Prostate gland (tissue), 2 donors: ENCODE measurements at regions not wholly inside any gene's neighbourhood (a gene's known extent, or its start where the extent isn't known, plus 50 kb on each side); places are given as distances from the start of the nearest gene placed in this dataset.

ENCODE experiments used
- DNase-seq: peaks from one replicate; pipeline ENCODE4 v3.0.0-alpha.2; 2019; ENCODE audit warnings: low spot score
- H3K27ac ChIP-seq, 2 donors: fragments of 200-600 bp; sonication (generic); 2 replicates each; pipeline ENCODE4 v1.5.1; 2017 to 2019
- H3K27me3 ChIP-seq: fragments of 200-600 bp; sonication (generic); replicated peaks from 2 replicates; pipeline ENCODE4 v1.5.1; 2019; ENCODE audit not compliant: insufficient read depth
- H3K36me3 ChIP-seq, 2 donors: fragments of 200-600 bp; sonication (generic); 1 replicate in 1 of 2; 2 replicates in 1 of 2; pipeline versions ENCODE4 v1.5.1 to v1.8.1; 2017 to 2019
- H3K4me1 ChIP-seq: fragments of 200-600 bp; sonication (generic); replicated peaks from 2 replicates; pipeline ENCODE4 v1.5.1; 2019
- H3K4me3 ChIP-seq, 2 donors: fragments of 200-600 bp; sonication (generic); 2 replicates each; pipeline ENCODE4 v1.5.1; 2017 to 2019
- H3K9me3 ChIP-seq: fragments of 200-600 bp; sonication (generic); 2 replicates; pipeline ENCODE4 v1.5.1; 2017
- CTCF ChIP-seq, 4 experiments: fragments of 200-600 bp in 2 of 4; fragments of 450-650 bp in 2 of 4; sonication (generic) in 2 of 4; IDR thresholded peaks; 1 replicate in 3 of 4; 2 replicates in 1 of 4; pipeline ENCODE4 v1.5.1; 2016 to 2019; ENCODE audit warnings: antibody characterized with exemption in 4 of 4, mild to moderate bottlenecking in 2 of 4, moderate library complexity in 2 of 4
- POLR2A ChIP-seq: fragments of 450-650 bp; IDR thresholded peaks from one replicate; pipeline ENCODE4 v1.6.1; 2016; ENCODE audit warnings: antibody characterized with exemption, mild to moderate bottlenecking
- POLR2AphosphoS5 ChIP-seq: sonication (generic); formaldehyde crosslinking; IDR thresholded peaks from one replicate; pipeline ENCODE4 v1.6.1; 2017; ENCODE audit warnings: antibody characterized with exemption
- WGBS: methylation state at CpG from one replicate; pipeline ENCODE4 v1.1.5; 2018; 5-methylcytosine and 5-hydroxymethylcytosine counted together
- intact Hi-C: fragments of 100-400 bp; cut with DNase I; formaldehyde crosslinking; loops from one replicate; pipeline ENCODE4 v1.14.2; 2022

DNA sequence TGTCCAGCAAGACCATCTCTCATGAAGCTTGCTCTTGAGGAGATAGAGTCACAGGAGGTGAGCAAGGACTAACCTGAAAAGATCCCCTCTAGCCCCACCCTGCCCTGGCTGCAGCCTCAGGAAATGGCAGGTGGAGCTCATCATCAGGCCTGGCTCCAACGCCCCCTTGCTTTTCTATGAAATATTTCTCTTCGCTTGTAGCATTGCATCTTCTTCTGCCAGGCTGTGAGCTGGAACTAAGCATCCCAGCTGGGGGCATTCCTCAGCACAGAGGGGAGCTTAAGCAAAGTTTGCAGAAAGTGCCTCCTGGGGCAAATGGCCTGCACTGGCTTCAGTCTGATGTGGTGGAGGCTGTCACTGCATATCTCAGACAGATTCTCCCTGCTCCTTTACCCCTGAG, 90.1 kb upstream of the LGALSL start:
- Histone ChIP-seq H3K9me3 (no peaks in the 10 kb centered on the region), H3K4me1 (no peaks in the 10 kb centered on the region), H3K27ac (no peak overlapping the region), H3K4me3 (no peak overlapping the region), H3K27me3 (no peaks in the 10 kb centered on the region), H3K36me3 (no peaks in the 10 kb centered on the region)
- TF ChIP-seq POLR2A: no peak
- no peak for TF ChIP-seq POLR2AphosphoS5
- no peak for TF ChIP-seq CTCF (IDR thresholded peaks at IDR 0.05)
- no peak for DNase-seq
- intact Hi-C loops: no loop called here
- 21% methylated on average over 2 of the region's 2 CpGs for WGBS

DNA sequence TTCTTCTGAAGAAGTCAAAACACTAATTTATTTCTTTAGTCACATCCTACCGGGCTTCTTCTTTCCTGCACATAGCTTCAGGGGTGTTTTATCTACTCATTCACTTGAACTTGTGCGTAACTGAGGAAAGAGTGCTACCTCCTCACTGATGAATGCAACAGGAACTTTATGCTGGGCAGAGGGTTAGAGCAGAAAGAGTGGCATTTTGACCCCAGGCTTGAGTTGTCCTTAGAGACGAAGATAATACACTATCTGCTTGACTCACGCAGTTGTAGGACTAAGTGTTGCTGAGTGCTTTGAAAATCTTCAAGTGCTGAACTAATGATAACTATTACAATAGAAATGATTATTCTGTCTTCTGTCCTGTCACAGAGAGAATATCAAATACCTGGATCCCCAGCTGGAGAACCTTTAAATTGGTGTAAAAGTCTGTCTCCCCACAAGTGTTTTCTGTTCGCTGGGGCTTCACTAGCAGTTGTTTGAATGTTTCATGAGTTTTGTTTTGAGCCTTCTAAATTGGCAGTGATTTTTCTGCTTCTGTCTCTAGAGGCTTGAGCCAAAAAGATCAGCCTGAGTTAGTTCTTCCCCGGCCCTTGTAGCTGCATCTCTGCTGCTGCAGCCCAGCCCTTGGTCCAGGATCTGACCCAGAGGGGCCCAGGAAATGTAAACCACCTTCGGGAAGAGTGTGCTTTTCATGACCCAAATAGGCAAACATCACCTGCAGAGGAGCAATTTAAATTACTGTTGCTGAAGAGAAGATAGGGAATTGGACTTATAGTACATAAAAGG, 86.3 kb upstream of the LGALSL start:
- no peak for DNase-seq
- Histone ChIP-seq H3K9me3 (no peaks in the 10 kb centered on the region), H3K36me3 (no peaks in the 10 kb centered on the region), H3K4me1 (no peaks in the 10 kb centered on the region), H3K27ac (no peak overlapping the region), H3K27me3 (no peaks in the 10 kb centered on the region), H3K4me3 (no peak overlapping the region)
- TF ChIP-seq CTCF (IDR thresholded peaks at IDR 0.05) (no peak), POLR2AphosphoS5 (no peak), POLR2A (no peak)
- intact Hi-C loops: no loop called here
- WGBS: 80% methylated on average over 7 of the region's 7 CpGs

GRCh38 chr2:64369706-64370105, 84.3 kb upstream of the LGALSL start:
- 79% methylated on average over 7 of the region's 7 CpGs for WGBS
- no peaks in the 10 kb centered on the region for H3K9me3 ChIP-seq
- DNase-seq: no peak
- H3K27me3 ChIP-seq: no peaks in the 10 kb centered on the region
- intact Hi-C loops: no loop called here
- H3K36me3 ChIP-seq: no peaks in the 10 kb centered on the region
- TF ChIP-seq POLR2A: no peak
- no peak for TF ChIP-seq CTCF (IDR thresholded peaks at IDR 0.05)
- no peak for TF ChIP-seq POLR2AphosphoS5
- H3K27ac ChIP-seq: no peak overlapping the region
- no peak overlapping the region for H3K4me3 ChIP-seq
- no peaks in the 10 kb centered on the region for H3K4me1 ChIP-seq

GRCh38 chr2:64371727-64372126, 82.2 kb upstream of the LGALSL start:
- no peak for TF ChIP-seq CTCF (IDR thresholded peaks at IDR 0.05)
- no peak for TF ChIP-seq POLR2AphosphoS5
- TF ChIP-seq POLR2A: no peak
- H3K9me3 ChIP-seq: no peaks in the 10 kb centered on the region
- no peak overlapping the region for H3K27ac ChIP-seq
- no peak for DNase-seq
- H3K36me3 ChIP-seq: no peaks in the 10 kb centered on the region
- WGBS: 51% methylated on average over 2 of the region's 2 CpGs
- no peaks in the 10 kb centered on the region for H3K27me3 ChIP-seq
- intact Hi-C loops: no loop called here
- H3K4me3 ChIP-seq: no peak overlapping the region
- no peaks in the 10 kb centered on the region for H3K4me1 ChIP-seq

DNA sequence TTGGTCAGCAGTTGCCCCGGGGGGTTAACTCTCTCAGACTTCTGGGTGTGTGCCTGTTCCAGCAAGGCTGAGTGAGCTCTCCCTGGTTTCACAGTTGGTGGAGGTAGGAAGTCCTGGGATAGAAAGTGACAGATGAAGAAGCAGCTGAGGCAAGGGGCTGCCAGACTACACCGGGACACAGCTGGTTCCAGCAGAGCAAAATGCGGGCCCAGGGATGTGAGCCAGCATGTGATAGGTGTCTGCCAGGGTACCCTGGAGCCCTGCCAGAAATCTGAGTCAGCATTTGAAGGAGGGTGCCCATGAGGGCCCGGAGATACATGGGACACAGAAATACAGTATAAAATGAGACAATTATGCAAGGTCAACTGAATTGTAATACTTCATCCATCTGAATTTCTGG, 79.3 kb upstream of the LGALSL start:
- Histone ChIP-seq H3K9me3 (no peaks in the 10 kb centered on the region), H3K27me3 (no peaks in the 10 kb centered on the region), H3K36me3 (no peaks in the 10 kb centered on the region), H3K4me1 (no peaks in the 10 kb centered on the region), H3K4me3 (no peak overlapping the region), H3K27ac (no peak overlapping the region)
- 26% methylated on average over 4 of the region's 4 CpGs for WGBS
- no peak for DNase-seq
- intact Hi-C loops: no loop called here
- no peak for TF ChIP-seq POLR2A
- TF ChIP-seq POLR2AphosphoS5: no peak
- TF ChIP-seq CTCF (IDR thresholded peaks at IDR 0.05): no peak
